PC-9 (cell line): ENCODE measurements at regions not wholly inside any gene's neighbourhood (a gene's known extent, or its start where the extent isn't known, plus 50 kb on each side); places are given as distances from the start of the nearest gene placed in this dataset.

ENCODE experiments used
- CTCF ChIP-seq: fragments of 200-600 bp; sonication (generic); conservative IDR thresholded peaks from 2 replicates; pipeline ENCODE4 v1.6.1; 2017; ENCODE audit warnings: mixed run types, antibody characterized with exemption, mild to moderate bottlenecking, moderate library complexity
- EZH2 ChIP-seq: fragments of 200-600 bp; sonication (generic); IDR thresholded peaks from 2 replicates; pipeline ENCODE4 v1.8.0; 2017; ENCODE audit warnings: antibody characterized with exemption, low read depth

DNA sequence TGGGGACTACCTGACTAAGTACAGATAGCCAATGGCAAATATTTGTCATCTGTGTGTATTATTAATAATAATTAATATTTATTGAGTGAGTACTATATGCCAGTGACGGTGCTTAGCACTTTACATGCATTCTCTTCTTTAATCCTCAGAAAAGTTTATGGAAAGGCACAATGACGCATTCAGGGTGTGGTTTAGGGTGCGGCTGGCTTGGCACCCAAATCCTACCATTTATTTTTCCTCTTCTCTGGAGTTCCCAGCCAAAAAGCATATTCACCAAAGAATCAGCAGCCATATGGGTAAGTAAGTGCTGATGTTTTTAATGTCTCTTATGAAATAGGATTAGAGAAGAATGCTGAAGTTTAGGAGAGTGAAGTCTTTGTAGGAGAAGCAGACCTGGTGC lies 140.4 kb upstream of the TP63 start:
- TF ChIP-seq CTCF: no peak
- TF ChIP-seq EZH2: no peak
